A549 (cell line): ENCODE measurements at regions not wholly inside any gene's neighbourhood (a gene's known extent, or its start where the extent isn't known, plus 50 kb on each side); places are given as distances from the start of the nearest gene placed in this dataset.

ENCODE experiments used
- CTCF ChIP-seq: fragments of >200 bp; sonication (Bioruptor Twin); formaldehyde crosslinking; IDR thresholded peaks from 3 replicates; pipeline ENCODE4 v1.5.1; 2016
- HMGXB4 ChIP-seq: fragments of 250-450 bp; sonication (Bioruptor Pico); IDR thresholded peaks from 2 replicates; pipeline ENCODE4 v1.5.0; 2021; ENCODE audit warnings: mild to moderate bottlenecking, moderate library complexity, borderline replicate concordance
- KDM1A ChIP-seq: fragments of 200-600 bp; sonication (generic); IDR thresholded peaks from 2 replicates; pipeline ENCODE4 v1.6.1; 2016; ENCODE audit warnings: low read depth, mild to moderate bottlenecking
- MAX ChIP-seq: IDR thresholded peaks from 2 replicates; pipeline ENCODE4 v1.6.1; 2012
- SMC3 ChIP-seq: fragments of >200 bp; sonication (Bioruptor Twin); formaldehyde crosslinking; IDR thresholded peaks from 3 replicates; pipeline ENCODE4 v1.6.1; 2018; ENCODE audit warnings: inconsistent platforms
- USF2 ChIP-seq: fragments of 450-650 bp; IDR thresholded peaks from 2 replicates; pipeline ENCODE4 v1.6.1; 2014; ENCODE audit warnings: antibody characterized with exemption

- TF ChIP-seq SMC3 (no peak), MAX (no peak), KDM1A (no peak), USF2 (no peak), HMGXB4 (CRISPR knock-in tag) (no peak), CTCF (no peak)
Measured at GRCh38 chr6:141169419-141169818, 963.3 kb upstream of the GJE1 start.
